GM21723 (cell line): ENCODE measurements at regions not wholly inside any gene's neighbourhood (a gene's known extent, or its start where the extent isn't known, plus 50 kb on each side); places are given as distances from the start of the nearest gene placed in this dataset.

Source experiments
- ATAC-seq: cut with Tn5 transposase; IDR thresholded peaks from one replicate; pipeline ENCODE4 v1.9.1; 2021; ENCODE audit warnings: mild to moderate bottlenecking, moderate library complexity; ENCODE audit not compliant: unreplicated experiment

GRCh38 chr21:35768187-35768586, 292.1 kb downstream of the SETD4 start:
- ATAC-seq, result no peak

GRCh38 chr21:35764586-35764985, 295.7 kb downstream of the SETD4 start:
- no peak for ATAC-seq

GRCh38 chr21:35764077-35764476, 296.2 kb downstream of the SETD4 start:
- ATAC-seq, result no peak

DNA sequence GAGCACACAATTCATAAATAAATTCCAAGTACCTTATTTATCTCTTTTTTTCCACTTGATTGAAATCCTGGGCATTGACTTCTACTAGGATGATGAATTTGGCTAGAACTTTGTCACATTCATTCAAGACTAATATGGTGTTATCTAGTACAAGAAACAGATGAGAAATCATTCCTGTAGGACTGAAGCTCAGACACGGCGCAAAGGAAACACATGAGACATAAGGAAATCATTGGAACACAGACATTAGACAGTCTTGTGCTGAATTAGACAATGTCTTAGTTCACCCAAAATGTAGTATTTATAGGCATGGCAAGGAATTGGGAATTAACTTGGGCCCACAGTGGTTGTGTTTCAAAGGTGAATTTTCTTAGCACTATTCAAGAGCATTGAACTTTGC, 305.7 kb downstream of the SETD4 start:
- no peak for ATAC-seq

- no peak for ATAC-seq
These were observed 307.0 kb downstream of the SETD4 start for GRCh38 chr21:35753308-35753707.

GRCh38 chr21:35751171-35751570, 309.2 kb downstream of the SETD4 start:
- ATAC-seq, result no peak

GRCh38 chr21:35749904-35750303, 310.4 kb downstream of the SETD4 start:
- no peak for ATAC-seq

- ATAC-seq, result no peak
These were observed 311.5 kb downstream of the SETD4 start for GRCh38 chr21:35748678-35749314.

DNA sequence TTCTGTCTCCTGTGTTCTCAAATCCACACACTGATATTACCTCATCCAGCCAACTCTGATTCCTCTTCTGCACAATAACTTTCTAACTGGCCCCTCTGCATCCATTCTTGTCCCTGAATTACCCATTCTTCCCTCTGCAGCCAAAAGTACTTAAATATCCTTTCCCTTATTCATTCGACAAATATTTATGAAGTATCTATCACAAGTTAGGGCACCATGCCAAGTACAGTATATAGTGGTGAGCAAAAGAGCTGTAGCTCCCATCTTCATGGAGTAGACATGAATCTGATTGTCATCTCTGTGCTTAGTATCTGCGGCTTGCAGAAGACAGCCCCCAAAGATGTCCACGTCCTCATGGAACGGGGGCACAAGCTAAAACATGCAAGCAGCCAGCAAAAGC, 316.8 kb downstream of the SETD4 start:
- ATAC-seq, result no peak

- ATAC-seq, result no peak
These were observed 321.9 kb downstream of the SETD4 start for GRCh38 chr21:35738347-35738961.

GRCh38 chr21:35737899-35738346, 322.4 kb downstream of the SETD4 start:
- ATAC-seq, result no peak

GRCh38 chr21:35737449-35737848, 322.9 kb downstream of the SETD4 start:
- ATAC-seq, result no peak

DNA sequence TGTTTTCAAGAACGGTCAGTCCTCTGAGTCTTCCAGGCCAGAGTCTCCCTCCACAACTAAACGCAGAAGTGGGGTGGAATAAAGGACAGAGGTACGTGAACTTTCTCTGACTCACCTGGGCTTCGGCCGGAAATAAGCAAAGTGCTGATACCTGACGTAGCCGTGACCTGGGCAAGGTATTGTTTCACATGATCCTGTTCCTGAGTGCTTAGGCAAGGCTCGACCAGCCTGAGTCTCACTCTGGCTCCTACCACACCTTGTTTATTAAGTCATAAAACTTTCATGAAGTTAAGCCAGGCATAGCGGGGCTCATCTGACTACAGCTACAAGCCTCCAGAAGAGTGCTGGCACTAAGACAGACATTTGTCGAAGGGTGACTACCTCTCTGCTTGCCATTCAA, 327.5 kb downstream of the SETD4 start:
- no peak for ATAC-seq

DNA sequence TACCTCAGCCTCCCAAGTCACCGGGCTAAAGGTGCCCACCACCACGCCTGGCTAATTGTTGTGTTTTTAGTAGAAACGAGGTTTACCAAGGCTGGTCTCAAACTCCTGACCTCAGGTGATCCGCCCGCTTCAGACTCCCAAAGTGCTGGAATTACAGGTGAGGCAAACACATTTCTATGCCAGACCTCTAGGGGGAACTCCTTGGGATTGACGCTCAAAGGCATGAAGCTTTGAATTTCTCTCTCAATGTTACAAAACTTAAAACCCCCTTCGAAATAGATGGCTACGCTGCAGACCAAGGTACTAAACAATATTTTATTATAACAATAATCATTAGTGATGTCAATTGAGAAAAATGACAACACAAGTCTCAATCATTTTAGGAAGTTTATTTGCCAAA, 330.0 kb downstream of the SETD4 start:
- ATAC-seq, result no peak

- no peak for ATAC-seq
These were observed 332.5 kb downstream of the SETD4 start for GRCh38 chr21:35727830-35728229.

- no peak for ATAC-seq
These were observed 336.2 kb downstream of the SETD4 start for GRCh38 chr21:35724156-35724555.

- no peak for ATAC-seq
These were observed 338.6 kb downstream of the SETD4 start for GRCh38 chr21:35721701-35722100.

GRCh38 chr21:35720208-35720731, 340.1 kb downstream of the SETD4 start:
- no peak for ATAC-seq

DNA sequence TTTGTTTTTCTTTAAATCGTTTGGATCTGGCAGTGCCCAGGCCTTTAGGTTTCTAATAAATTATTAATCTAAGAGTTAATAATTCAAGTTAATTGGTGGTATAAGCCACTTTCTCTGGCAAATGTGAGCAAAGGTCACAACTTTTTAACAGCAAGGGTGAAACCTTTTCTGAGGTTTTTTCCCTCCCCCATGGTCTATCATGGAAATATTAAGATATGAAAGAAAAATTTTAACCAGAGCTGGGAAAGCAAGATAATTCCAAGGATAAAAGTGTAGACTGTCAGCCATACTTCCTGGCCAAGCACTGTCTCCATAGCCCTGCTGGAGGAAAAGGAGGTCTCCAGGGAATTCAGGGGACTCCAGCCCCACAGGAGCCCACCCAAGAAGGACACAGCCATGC, 341.2 kb downstream of the SETD4 start:
- no peak for ATAC-seq

GRCh38 chr21:35716876-35717565, 343.3 kb downstream of the SETD4 start:
- no peak for ATAC-seq

GRCh38 chr21:35713914-35714313, 346.4 kb downstream of the SETD4 start:
- no peak for ATAC-seq

DNA sequence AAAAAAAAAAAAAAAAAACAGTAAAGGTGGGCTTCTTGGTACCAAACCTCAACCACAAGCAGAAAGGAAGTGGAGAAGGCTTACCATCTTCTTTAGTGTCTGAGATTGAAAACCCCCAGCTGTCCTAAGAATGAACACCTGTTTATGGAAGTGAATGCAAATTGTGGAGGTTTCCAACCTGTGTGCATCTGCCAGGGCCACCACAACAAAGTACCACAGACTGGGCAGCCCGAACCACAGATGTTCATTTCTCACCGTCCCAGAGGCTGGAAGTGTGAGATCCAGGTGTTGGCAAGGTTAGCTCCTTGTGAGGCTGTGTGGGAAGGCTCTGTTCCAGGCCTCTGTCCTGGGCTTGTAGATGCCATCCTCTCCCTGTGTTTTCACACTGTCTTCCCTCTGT, 348.7 kb downstream of the SETD4 start:
- ATAC-seq, result no peak
